Loucy (cell line): ENCODE measurements at regions not wholly inside any gene's neighbourhood (a gene's known extent, or its start where the extent isn't known, plus 50 kb on each side); places are given as distances from the start of the nearest gene placed in this dataset.

ENCODE experiments used
- EZH2phosphoT487 ChIP-seq: fragments of 200-600 bp; IDR thresholded peaks from 2 replicates; pipeline ENCODE4 v1.6.1; 2018; ENCODE audit warnings: antibody characterized with exemption, mild to moderate bottlenecking, moderate library complexity, borderline replicate concordance
- TF ChIP-seq, protein P1 (sequence below): fragments of 200-600 bp; sonication (generic); conservative IDR thresholded peaks from 2 replicates; pipeline ENCODE4 v1.5.1; 2014; ENCODE audit warnings: mild to moderate bottlenecking, antibody characterized with exemption, low read length

GRCh38 chr3:59304296-59304695 lies 254.5 kb upstream of the CFAP20DC start:
- TF ChIP-seq, protein P1, sequence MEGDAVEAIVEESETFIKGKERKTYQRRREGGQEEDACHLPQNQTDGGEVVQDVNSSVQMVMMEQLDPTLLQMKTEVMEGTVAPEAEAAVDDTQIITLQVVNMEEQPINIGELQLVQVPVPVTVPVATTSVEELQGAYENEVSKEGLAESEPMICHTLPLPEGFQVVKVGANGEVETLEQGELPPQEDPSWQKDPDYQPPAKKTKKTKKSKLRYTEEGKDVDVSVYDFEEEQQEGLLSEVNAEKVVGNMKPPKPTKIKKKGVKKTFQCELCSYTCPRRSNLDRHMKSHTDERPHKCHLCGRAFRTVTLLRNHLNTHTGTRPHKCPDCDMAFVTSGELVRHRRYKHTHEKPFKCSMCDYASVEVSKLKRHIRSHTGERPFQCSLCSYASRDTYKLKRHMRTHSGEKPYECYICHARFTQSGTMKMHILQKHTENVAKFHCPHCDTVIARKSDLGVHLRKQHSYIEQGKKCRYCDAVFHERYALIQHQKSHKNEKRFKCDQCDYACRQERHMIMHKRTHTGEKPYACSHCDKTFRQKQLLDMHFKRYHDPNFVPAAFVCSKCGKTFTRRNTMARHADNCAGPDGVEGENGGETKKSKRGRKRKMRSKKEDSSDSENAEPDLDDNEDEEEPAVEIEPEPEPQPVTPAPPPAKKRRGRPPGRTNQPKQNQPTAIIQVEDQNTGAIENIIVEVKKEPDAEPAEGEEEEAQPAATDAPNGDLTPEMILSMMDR = no peak
- TF ChIP-seq EZH2phosphoT487 = no peak
